Vagina (tissue), 2 donors: ENCODE measurements at regions not wholly inside any gene's neighbourhood (a gene's known extent, or its start where the extent isn't known, plus 50 kb on each side); places are given as distances from the start of the nearest gene placed in this dataset. TPM values are rescaled to one million over a fixed set of nuclear protein-coding genes. Genes with fewer than 3 reads are reported as not detected.
A peak's percentile ranks its signal among the peaks of the same experiment; 100 is the strongest.

ENCODE experiments used
- DNase-seq, 2 donors: peaks; one replicate each; pipeline ENCODE4 v3.0.0-alpha.2; 2017; ENCODE audit errors: extremely low spot score in 2 of 2
- H3K27ac ChIP-seq: fragments of 200-600 bp; sonication (generic); one replicate; pipeline ENCODE4 v1.5.1; 2019
- H3K27me3 ChIP-seq: fragments of 200-600 bp; sonication (generic); one replicate; pipeline ENCODE4 v1.5.1; 2019
- H3K36me3 ChIP-seq, 2 donors: fragments of 200-600 bp; sonication (generic); one replicate each; pipeline ENCODE4 v1.5.1; 2017 to 2019
- H3K4me1 ChIP-seq: fragments of 200-600 bp; sonication (generic); one replicate; pipeline ENCODE4 v1.5.1; 2019
- H3K4me3 ChIP-seq, 2 donors: fragments of 200-600 bp; sonication (generic); 1 replicate in 1 of 2; 2 replicates in 1 of 2; pipeline ENCODE4 v1.5.1; 2016 to 2019
- H3K9me3 ChIP-seq: fragments of 200-600 bp; sonication (generic); one replicate; pipeline ENCODE4 v1.5.1; 2019
- POLR2A ChIP-seq, 2 donors: fragments of 450-650 bp; IDR thresholded peaks; one replicate each; pipeline ENCODE4 v1.6.1; 2017; ENCODE audit warnings: antibody characterized with exemption in 2 of 2, mild to moderate bottlenecking in 2 of 2, moderate library complexity in 2 of 2
- POLR2AphosphoS5 ChIP-seq, 2 donors: sonication (generic); formaldehyde crosslinking; IDR thresholded peaks; one replicate each; pipeline ENCODE4 v1.9.0; 2017; ENCODE audit warnings: antibody characterized with exemption in 2 of 2, mild to moderate bottlenecking in 2 of 2, low read depth in 1 of 2; ENCODE audit not compliant: insufficient read depth in 1 of 2
- intact Hi-C: fragments of 100-400 bp; cut with DNase I; formaldehyde crosslinking; loops from one replicate; pipeline ENCODE4 v1.15.1; 2023
- microRNA counts, 2 donors: library from miRNA; unstranded; fragments of <30 nt; microRNA quantifications; one replicate each; lab custom pipeline; 2016 to 2017
- microRNA-seq: library from miRNA; unstranded; fragments of <30 nt; microRNA quantifications from one replicate; pipeline ENCODE4, GENCODE V29; 2017; ENCODE audit warnings: borderline number of aligned reads, borderline replicate concordance
- small RNA-seq: library from RNA; depleted of rRNA; stranded (forward); fragments of <200 nt; gene quantifications from one replicate; pipeline ENCODE3, GENCODE V24; 2016
- TF ChIP-seq, protein P1 (sequence below), 3 experiments: fragments of 450-650 bp in 2 of 3; fragments of 200-600 bp in 1 of 3; sonication (generic) in 1 of 3; IDR thresholded peaks; one replicate each; pipeline ENCODE4 v1.5.1; 2017 to 2019; ENCODE audit warnings: antibody characterized with exemption in 3 of 3, mild to moderate bottlenecking in 2 of 3, moderate library complexity in 2 of 3

DNA sequence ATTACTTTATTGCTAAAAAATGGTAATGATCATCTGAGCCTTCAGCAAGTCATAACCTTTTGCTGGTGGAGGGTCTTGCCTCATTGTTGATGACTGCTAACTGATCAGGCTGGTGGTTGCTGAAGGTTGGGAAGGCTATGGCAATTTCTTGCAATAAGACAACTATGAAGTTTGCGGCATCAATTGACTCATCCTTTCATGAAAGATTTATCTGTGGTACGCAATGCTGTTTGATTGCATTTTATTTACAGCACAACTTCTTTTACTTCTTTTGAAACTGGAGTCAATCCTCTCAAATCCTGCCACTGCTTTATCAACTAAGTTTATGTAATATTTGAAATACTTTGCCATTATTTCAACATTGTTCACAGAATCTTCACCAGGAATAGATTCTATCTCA lies 58.3 kb upstream of the ACO1 start:
- TF ChIP-seq, protein P1, sequence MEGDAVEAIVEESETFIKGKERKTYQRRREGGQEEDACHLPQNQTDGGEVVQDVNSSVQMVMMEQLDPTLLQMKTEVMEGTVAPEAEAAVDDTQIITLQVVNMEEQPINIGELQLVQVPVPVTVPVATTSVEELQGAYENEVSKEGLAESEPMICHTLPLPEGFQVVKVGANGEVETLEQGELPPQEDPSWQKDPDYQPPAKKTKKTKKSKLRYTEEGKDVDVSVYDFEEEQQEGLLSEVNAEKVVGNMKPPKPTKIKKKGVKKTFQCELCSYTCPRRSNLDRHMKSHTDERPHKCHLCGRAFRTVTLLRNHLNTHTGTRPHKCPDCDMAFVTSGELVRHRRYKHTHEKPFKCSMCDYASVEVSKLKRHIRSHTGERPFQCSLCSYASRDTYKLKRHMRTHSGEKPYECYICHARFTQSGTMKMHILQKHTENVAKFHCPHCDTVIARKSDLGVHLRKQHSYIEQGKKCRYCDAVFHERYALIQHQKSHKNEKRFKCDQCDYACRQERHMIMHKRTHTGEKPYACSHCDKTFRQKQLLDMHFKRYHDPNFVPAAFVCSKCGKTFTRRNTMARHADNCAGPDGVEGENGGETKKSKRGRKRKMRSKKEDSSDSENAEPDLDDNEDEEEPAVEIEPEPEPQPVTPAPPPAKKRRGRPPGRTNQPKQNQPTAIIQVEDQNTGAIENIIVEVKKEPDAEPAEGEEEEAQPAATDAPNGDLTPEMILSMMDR (IDR thresholded peaks at IDR 0.05), result no peak
- no peak for TF ChIP-seq POLR2A (IDR thresholded peaks at IDR 0.05)
- TF ChIP-seq POLR2AphosphoS5 (IDR thresholded peaks at IDR 0.05; ENCODE audit: insufficient read depth in 1 of 2, low read depth in 1 of 2), result no peak
- Histone ChIP-seq H3K27me3 (no peaks in the 10 kb centered on the region), H3K4me3 (no peak overlapping the region), H3K27ac (no peak overlapping the region), H3K36me3 (no peaks in the 10 kb centered on the region), H3K4me1 (no peaks in the 10 kb centered on the region), H3K9me3 (no peaks in the 10 kb centered on the region)
- no peak for DNase-seq
- intact Hi-C loops, result no loop called here

DNA sequence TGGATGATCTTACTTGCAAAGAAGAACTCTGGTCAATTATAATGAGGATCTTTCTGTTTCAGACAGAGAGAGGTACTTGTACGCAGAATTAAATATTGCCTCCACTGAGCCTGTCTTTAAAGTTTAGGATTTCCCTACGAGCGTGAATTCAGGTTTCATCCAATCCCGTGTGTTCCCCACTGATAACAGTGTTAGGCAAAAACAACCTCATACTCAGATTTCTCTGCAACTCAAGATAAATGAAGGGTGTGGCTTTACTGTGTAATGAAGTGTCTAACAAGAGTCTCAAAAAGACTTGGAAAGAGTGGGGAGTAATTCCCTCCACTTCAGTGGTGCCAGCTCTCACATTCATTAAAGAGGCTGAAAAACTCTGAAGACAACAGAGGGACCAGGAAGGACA lies 53.2 kb upstream of the ACO1 start:
- TF ChIP-seq, protein P1 (IDR thresholded peaks at IDR 0.05), result no peak
- TF ChIP-seq POLR2AphosphoS5 (IDR thresholded peaks at IDR 0.05; ENCODE audit: insufficient read depth in 1 of 2, low read depth in 1 of 2), result no peak
- TF ChIP-seq POLR2A (IDR thresholded peaks at IDR 0.05), result no peak
- no peak for DNase-seq
- no peak overlapping the region for H3K4me3 ChIP-seq
- no peaks in the 10 kb centered on the region for H3K9me3 ChIP-seq
- no peaks in the 10 kb centered on the region for H3K27me3 ChIP-seq
- intact Hi-C loops, result no loop called here
- no peak overlapping the region for H3K27ac ChIP-seq
- no peaks in the 10 kb centered on the region for H3K4me1 ChIP-seq
- H3K36me3 ChIP-seq, result no peaks in the 10 kb centered on the region

DNA sequence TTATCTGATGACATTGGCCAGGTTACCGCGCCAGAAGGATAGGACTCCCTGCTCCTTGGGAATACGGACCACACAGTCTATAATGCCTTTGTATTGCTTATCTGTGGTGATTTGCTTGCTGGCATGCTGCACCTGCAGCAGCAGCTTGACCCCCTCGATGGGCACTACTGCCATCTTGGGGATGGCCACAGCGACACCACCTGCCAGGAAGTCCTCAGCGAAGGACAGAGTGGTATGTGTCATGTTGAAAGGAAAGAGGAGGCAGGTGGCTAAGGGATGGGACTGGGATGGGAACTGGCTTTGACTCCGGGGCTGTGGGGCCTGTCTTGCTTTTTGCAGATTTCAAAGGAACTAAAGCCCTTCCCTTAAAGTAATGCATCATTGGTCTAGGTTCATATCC lies 50.3 kb upstream of the ACO1 start:
- no peaks in the 10 kb centered on the region for H3K9me3 ChIP-seq
- no peaks in the 10 kb centered on the region for H3K27me3 ChIP-seq
- H3K4me1 ChIP-seq, result no peaks in the 10 kb centered on the region
- TF ChIP-seq, protein P1 (IDR thresholded peaks at IDR 0.05), result no peak
- no peak for TF ChIP-seq POLR2AphosphoS5 (IDR thresholded peaks at IDR 0.05; ENCODE audit: insufficient read depth in 1 of 2, low read depth in 1 of 2)
- TF ChIP-seq POLR2A (IDR thresholded peaks at IDR 0.05), result no peak
- H3K27ac ChIP-seq, result no peak overlapping the region
- no peak for DNase-seq
- no peak overlapping the region for H3K4me3 ChIP-seq
- no peaks in the 10 kb centered on the region for H3K36me3 ChIP-seq
- intact Hi-C loops, result no loop called here

MicroRNAs in the stretch of these regions (microRNA counts, 767-probe panel; counts per million panel counts)
- microRNA hsa-miR-873-5p (lab: Ali Mortazavi, UCI), result 238 to 261 counts per million in 2 donors
- 238 to 261 counts per million in 2 donors for microRNA hsa-miR-876-3p (lab: Ali Mortazavi, UCI)
- microRNA hsa-miR-876-5p (lab: Ali Mortazavi, UCI), result 238 to 261 counts per million in 2 donors

Small RNA genes in the stretch of these regions (microRNA-seq; reads per million reads assigned to microRNA genes)
- gene MIR873, result not detected
- gene MIR876, result not detected

Small RNA genes in the stretch of these regions (small RNA-seq; reads per million reads assigned to genes)
- 5.2 reads per million, percentile 88 among the genes with 10 or more reads in this experiment for gene MIR873
- gene MIR876, result not detected
- gene RNA5SP281, result not detected
